ENCODE measurements at regions not wholly inside any gene's neighbourhood (a gene's known extent, or its start where the extent isn't known, plus 50 kb on each side); places are given as distances from the start of the nearest gene placed in this dataset.

DNA sequence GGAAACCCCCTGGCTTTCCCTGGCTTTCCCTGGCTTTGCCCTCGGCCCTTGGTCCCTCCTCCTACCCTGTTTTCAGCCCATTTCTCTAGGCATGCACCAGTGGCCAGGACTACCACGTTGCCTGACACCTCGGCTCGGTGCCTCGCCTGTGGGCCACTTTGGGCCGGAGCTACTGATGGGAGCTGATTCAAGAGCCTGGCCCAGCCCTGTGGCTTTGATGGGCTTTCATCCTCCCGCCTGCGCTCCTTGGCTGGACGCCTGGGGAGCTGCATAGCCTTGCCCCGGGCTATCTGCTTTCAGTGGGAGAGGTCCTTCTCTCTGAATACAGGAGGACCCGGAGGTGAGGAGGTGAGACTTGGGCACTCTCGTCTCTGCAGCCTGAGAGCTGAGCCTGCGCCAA, 192.7 kb upstream of the HES1 start:
- no peak for TF ChIP-seq EZH2 (IDR thresholded peaks at IDR 0.05; ENCODE audit: low read length)
- TF ChIP-seq, protein P1, sequence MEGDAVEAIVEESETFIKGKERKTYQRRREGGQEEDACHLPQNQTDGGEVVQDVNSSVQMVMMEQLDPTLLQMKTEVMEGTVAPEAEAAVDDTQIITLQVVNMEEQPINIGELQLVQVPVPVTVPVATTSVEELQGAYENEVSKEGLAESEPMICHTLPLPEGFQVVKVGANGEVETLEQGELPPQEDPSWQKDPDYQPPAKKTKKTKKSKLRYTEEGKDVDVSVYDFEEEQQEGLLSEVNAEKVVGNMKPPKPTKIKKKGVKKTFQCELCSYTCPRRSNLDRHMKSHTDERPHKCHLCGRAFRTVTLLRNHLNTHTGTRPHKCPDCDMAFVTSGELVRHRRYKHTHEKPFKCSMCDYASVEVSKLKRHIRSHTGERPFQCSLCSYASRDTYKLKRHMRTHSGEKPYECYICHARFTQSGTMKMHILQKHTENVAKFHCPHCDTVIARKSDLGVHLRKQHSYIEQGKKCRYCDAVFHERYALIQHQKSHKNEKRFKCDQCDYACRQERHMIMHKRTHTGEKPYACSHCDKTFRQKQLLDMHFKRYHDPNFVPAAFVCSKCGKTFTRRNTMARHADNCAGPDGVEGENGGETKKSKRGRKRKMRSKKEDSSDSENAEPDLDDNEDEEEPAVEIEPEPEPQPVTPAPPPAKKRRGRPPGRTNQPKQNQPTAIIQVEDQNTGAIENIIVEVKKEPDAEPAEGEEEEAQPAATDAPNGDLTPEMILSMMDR (optimal IDR thresholded peaks at IDR 0.05 in 1 of 3, IDR thresholded peaks at IDR 0.05 in 1 of 3, conservative IDR thresholded peaks at IDR 0.05 in 1 of 3; ENCODE audit: extremely low read depth in 1 of 3, insufficient read depth in 2 of 3, low read length in 3 of 3), result no peak
- Histone ChIP-seq H3K4me3 (ENCODE audit: control insufficient read depth in 2 of 3, extremely low read depth in 1 of 3, insufficient read depth in 2 of 3, low read depth in 1 of 3, low read length in 3 of 3) (no peak overlapping the region), H3K4me1 (ENCODE audit: control insufficient read depth, extremely low read depth, insufficient read depth, low read length) (no peaks in the 10 kb centered on the region), H3K9me3 (ENCODE audit: control insufficient read depth, low read depth, low read length) (no peaks in the 10 kb centered on the region), H3K9ac (ENCODE audit: control insufficient read depth, extremely low read depth, insufficient read depth, low read length) (no peak overlapping the region), H3K79me2 (ENCODE audit: control insufficient read depth, insufficient read depth, low read length) (no peaks in the 10 kb centered on the region), H3K27me3 (ENCODE audit: control insufficient read depth, extremely low read depth, insufficient read depth, low read length) (peaks cover 13% of the 10 kb centered on the region), H2AFZ (ENCODE audit: control insufficient read depth, low read length) (no peak overlapping the region), H3K9me1 (ENCODE audit: control insufficient read depth, extremely low read depth, insufficient read depth, low read length) (no peaks in the 10 kb centered on the region), H3K4me2 (ENCODE audit: control insufficient read depth, extremely low read depth, insufficient read depth, low read depth, low read length) (no peak overlapping the region), H3K36me3 (ENCODE audit: control insufficient read depth in 2 of 2, extremely low read depth in 1 of 2, insufficient read depth in 2 of 2, low read length in 2 of 2) (no peaks in the 10 kb centered on the region), H3K27ac (ENCODE audit: control insufficient read depth, insufficient read depth, low read length) (no peak overlapping the region), H4K20me1 (ENCODE audit: control insufficient read depth, extremely low read depth, insufficient read depth, low read length) (no peaks in the 10 kb centered on the region)
- no peak for FAIRE-seq
- DNase-seq (ENCODE audit: low read depth, low spot score), result no peak
- dilution Hi-C loops (cut with MboI; ENCODE audit: extremely low pct_ligation_motif_present, low sequenced_read_pairs), result no loop called here

DNA sequence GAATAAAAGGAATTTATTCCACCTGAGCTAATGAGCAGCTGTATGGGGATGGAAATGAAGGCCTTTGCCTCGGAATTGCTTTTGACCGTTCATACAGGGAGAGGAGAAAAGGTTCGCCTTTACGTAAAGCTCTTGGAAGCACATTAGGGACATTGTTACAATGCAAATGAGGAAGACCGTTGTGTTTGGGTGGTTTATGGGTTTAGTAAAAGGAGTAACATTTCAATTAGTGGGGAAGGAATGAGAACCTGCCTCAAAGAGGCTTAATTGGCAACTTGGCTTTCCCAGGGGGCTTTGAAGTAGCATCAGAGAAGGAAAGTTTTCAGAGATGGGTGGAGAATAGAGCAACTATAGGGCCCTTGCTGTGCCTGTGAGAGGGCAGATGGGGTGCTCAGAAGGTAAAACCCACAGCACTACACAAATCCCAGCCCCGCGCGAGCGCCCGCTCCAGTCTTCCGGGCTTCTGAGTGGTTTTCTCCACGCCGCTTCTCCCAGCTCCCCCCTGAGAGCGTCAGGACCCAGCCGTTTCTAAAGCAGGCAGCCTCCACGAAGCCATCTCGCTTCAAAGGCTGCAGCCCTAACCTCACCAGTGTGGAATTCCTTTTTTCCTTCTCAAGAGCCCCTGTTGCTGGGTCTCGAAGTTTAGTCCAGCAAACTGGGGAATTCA, 192.0 kb upstream of the HES1 start:
- Histone ChIP-seq H3K27me3 (ENCODE audit: control insufficient read depth, extremely low read depth, insufficient read depth, low read length) (peaks cover 13% of the 10 kb centered on the region), H3K4me1 (ENCODE audit: control insufficient read depth, extremely low read depth, insufficient read depth, low read length) (no peaks in the 10 kb centered on the region), H3K79me2 (ENCODE audit: control insufficient read depth, insufficient read depth, low read length) (no peaks in the 10 kb centered on the region), H3K4me2 (ENCODE audit: control insufficient read depth, extremely low read depth, insufficient read depth, low read depth, low read length) (no peak overlapping the region), H3K9ac (ENCODE audit: control insufficient read depth, extremely low read depth, insufficient read depth, low read length) (no peak overlapping the region), H2AFZ (ENCODE audit: control insufficient read depth, low read length) (no peak overlapping the region), H3K4me3 (ENCODE audit: control insufficient read depth in 2 of 3, extremely low read depth in 1 of 3, insufficient read depth in 2 of 3, low read depth in 1 of 3, low read length in 3 of 3) (no peak overlapping the region), H3K27ac (ENCODE audit: control insufficient read depth, insufficient read depth, low read length) (no peak overlapping the region), H3K9me1 (ENCODE audit: control insufficient read depth, extremely low read depth, insufficient read depth, low read length) (no peaks in the 10 kb centered on the region), H4K20me1 (ENCODE audit: control insufficient read depth, extremely low read depth, insufficient read depth, low read length) (no peaks in the 10 kb centered on the region), H3K9me3 (ENCODE audit: control insufficient read depth, low read depth, low read length) (no peaks in the 10 kb centered on the region), H3K36me3 (ENCODE audit: control insufficient read depth in 2 of 2, extremely low read depth in 1 of 2, insufficient read depth in 2 of 2, low read length in 2 of 2) (no peaks in the 10 kb centered on the region)
- FAIRE-seq (no peak), DNase-seq (ENCODE audit: low read depth, low spot score) (no peak)
- dilution Hi-C loops (cut with MboI; ENCODE audit: extremely low pct_ligation_motif_present, low sequenced_read_pairs), result no loop called here
- TF ChIP-seq, protein P1 (optimal IDR thresholded peaks at IDR 0.05 in 1 of 3, IDR thresholded peaks at IDR 0.05 in 1 of 3, conservative IDR thresholded peaks at IDR 0.05 in 1 of 3; ENCODE audit: extremely low read depth in 1 of 3, insufficient read depth in 2 of 3, low read length in 3 of 3), result no peak
- TF ChIP-seq EZH2 (IDR thresholded peaks at IDR 0.05; ENCODE audit: low read length), result no peak

Measured in keratinocyte (primary cell).